ENCODE measurements at regions not wholly inside any gene's neighbourhood (a gene's known extent, or its start where the extent isn't known, plus 50 kb on each side); places are given as distances from the start of the nearest gene placed in this dataset.
"Not testable (repeated sequence)": the region's sequence is repeated elsewhere in the genome, so short reads cannot be mapped to it uniquely, and the experiment has no call there.

- not testable (repeated sequence) for TF ChIP-seq EZH2phosphoT487 (IDR thresholded peaks at IDR 0.05; ENCODE audit: low read depth, severe bottlenecking, unreplicated experiment); EZH2 (IDR thresholded peaks at IDR 0.05; ENCODE audit: borderline replicate concordance)
These were observed 426.1 kb upstream of the SPTLC3 start for GRCh38 chr20:12582710-12583109.

Measured in hepatocyte (in vitro differentiated cells).